ENCODE measurements at regions not wholly inside any gene's neighbourhood (a gene's known extent, or its start where the extent isn't known, plus 50 kb on each side); places are given as distances from the start of the nearest gene placed in this dataset.

DNA sequence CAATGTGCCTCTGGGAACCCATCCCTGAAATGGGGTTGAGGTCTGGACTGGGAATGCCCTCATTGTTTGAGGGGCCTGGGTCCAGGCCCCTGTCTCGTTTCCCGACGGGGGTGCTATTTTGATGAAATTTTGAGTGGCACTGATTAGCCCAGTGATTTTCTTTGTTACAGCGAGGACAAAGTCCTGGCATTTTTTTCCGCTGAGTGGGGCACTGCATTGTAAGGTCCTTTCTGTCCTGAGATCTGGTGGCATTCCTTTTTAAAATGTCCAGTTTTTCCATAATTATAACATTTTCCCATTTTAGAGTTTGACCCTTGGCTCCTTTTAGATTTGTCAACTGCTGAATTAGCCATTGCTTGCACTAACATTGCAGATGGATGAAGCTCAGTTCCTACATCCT is 69.7 kb upstream of the INCENP start:
- Mint-ChIP-seq H3K4me3 (no peak overlapping the region), H3K9me3 (no peaks in the 10 kb centered on the region), H3K36me3 (ENCODE audit: low read depth) (no peaks in the 10 kb centered on the region), H3K4me1 (ENCODE audit: low read depth) (no peaks in the 10 kb centered on the region), H3K27me3 (peaks cover 7% of the 10 kb centered on the region), H3K27ac (no peak overlapping the region)
- intact Hi-C loops (cut with DNase I, micrococcal nuclease), result no loop called here
- no peaks in the 10 kb centered on the region for H3K9me3 ChIP-seq (ENCODE audit: control insufficient read depth in 1 of 2, insufficient read depth in 1 of 2, low read length in 2 of 2)
- POLR2A ChIA-PET, result no interaction called here
- ATAC-seq (ENCODE audit: poor library complexity), result no peak
- TF ChIP-seq, protein P1, sequence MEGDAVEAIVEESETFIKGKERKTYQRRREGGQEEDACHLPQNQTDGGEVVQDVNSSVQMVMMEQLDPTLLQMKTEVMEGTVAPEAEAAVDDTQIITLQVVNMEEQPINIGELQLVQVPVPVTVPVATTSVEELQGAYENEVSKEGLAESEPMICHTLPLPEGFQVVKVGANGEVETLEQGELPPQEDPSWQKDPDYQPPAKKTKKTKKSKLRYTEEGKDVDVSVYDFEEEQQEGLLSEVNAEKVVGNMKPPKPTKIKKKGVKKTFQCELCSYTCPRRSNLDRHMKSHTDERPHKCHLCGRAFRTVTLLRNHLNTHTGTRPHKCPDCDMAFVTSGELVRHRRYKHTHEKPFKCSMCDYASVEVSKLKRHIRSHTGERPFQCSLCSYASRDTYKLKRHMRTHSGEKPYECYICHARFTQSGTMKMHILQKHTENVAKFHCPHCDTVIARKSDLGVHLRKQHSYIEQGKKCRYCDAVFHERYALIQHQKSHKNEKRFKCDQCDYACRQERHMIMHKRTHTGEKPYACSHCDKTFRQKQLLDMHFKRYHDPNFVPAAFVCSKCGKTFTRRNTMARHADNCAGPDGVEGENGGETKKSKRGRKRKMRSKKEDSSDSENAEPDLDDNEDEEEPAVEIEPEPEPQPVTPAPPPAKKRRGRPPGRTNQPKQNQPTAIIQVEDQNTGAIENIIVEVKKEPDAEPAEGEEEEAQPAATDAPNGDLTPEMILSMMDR (IDR thresholded peaks at IDR 0.05), result no peak
- no peak for DNase-seq
- H3K27ac ChIP-seq (ENCODE audit: low read depth in 1 of 2, low read length in 2 of 2), result no peak overlapping the region
- H3K4me1 ChIP-seq (ENCODE audit: insufficient read depth, low read length), result no peaks in the 10 kb centered on the region
- no peaks in the 10 kb centered on the region for H3K27me3 ChIP-seq (ENCODE audit: control insufficient read depth in 1 of 2, insufficient read depth in 2 of 2, low read length in 2 of 2)
- no peak overlapping the region for H3K4me3 ChIP-seq (ENCODE audit: low read length)
- CTCF ChIA-PET, result interaction anchor here (1.6 to 1.8 kb wide), 3 partner anchors 24 to 155 kb away, joined by 3 to 6 read pairs (median 5); no protein-coding TSS in a partner anchor
- no peaks in the 10 kb centered on the region for H3K36me3 ChIP-seq (ENCODE audit: insufficient read depth, low read length)

DNA sequence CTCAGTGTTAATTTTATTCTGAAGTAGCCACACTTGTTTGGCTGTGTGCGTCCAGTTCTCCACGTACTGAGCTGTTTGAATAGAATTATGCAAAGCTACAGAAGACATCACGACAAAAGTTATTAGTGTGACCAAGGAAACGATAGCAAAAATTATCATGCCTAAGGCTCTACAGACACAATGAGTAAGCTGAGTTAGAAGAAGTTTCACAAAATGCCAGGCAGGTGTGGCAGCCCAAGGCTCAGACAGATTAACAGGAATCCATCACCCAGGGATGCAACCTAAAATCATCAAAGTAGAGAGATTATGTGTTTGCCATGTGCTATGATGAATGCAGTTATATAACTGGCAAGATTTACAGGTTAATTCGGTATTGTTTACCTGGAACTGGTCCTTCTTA is 73.1 kb upstream of the INCENP start:
- DNase-seq (no peak), ATAC-seq (ENCODE audit: poor library complexity) (no peak)
- ChIA-PET POLR2A (interaction anchor here (0.9 to 3.2 kb wide), 2 partner anchors 26 to 83 kb away, joined by 3 to 14 read pairs; partner anchors contain the start of gene FTH1), CTCF (interaction anchor here (1.5 to 2.9 kb wide), 3 partner anchors 17 to 152 kb away, joined by 4 to 12 read pairs (median 5); no protein-coding TSS in a partner anchor)
- Histone ChIP-seq H3K36me3 (ENCODE audit: insufficient read depth, low read length) (no peaks in the 10 kb centered on the region), H3K27me3 (ENCODE audit: control insufficient read depth in 1 of 2, insufficient read depth in 2 of 2, low read length in 2 of 2) (no peaks in the 10 kb centered on the region), H3K4me3 (ENCODE audit: low read length) (no peak overlapping the region), H3K9me3 (ENCODE audit: control insufficient read depth in 1 of 2, insufficient read depth in 1 of 2, low read length in 2 of 2) (no peaks in the 10 kb centered on the region), H3K4me1 (ENCODE audit: insufficient read depth, low read length) (no peaks in the 10 kb centered on the region), H3K27ac (ENCODE audit: low read depth in 1 of 2, low read length in 2 of 2) (no peak overlapping the region)
- no peaks in the 10 kb centered on the region for H3K36me3 Mint-ChIP-seq (ENCODE audit: low read depth)
- TF ChIP-seq, protein P1 (IDR thresholded peaks at IDR 0.05), result no peak
- peaks cover 7% of the 10 kb centered on the region for H3K27me3 Mint-ChIP-seq
- no peaks in the 10 kb centered on the region for H3K4me1 Mint-ChIP-seq (ENCODE audit: low read depth)
- H3K27ac Mint-ChIP-seq, result no peak overlapping the region
- H3K9me3 Mint-ChIP-seq, result no peaks in the 10 kb centered on the region
- intact Hi-C loops (cut with DNase I, micrococcal nuclease), result no loop called here
- H3K4me3 Mint-ChIP-seq, result no peak overlapping the region

GRCh38 chr11:62048100-62048499 is 75.7 kb upstream of the INCENP start:
- POLR2A ChIA-PET, result interaction anchor here (1.5 kb wide), 1 partner anchor 23 kb away, joined by 5 read pairs; no protein-coding TSS in a partner anchor
- no peak overlapping the region for H3K27ac Mint-ChIP-seq

More at GRCh38 chr11:62048100-62048499, 75.7 kb upstream of the INCENP start:
- no peaks in the 10 kb centered on the region for H3K9me3 Mint-ChIP-seq
- Histone ChIP-seq H3K27ac (ENCODE audit: low read depth in 1 of 2, low read length in 2 of 2) (no peak overlapping the region), H3K4me1 (ENCODE audit: insufficient read depth, low read length) (no peaks in the 10 kb centered on the region), H3K4me3 (ENCODE audit: low read length) (no peak overlapping the region), H3K9me3 (ENCODE audit: control insufficient read depth in 1 of 2, insufficient read depth in 1 of 2, low read length in 2 of 2) (no peaks in the 10 kb centered on the region), H3K27me3 (ENCODE audit: control insufficient read depth in 1 of 2, insufficient read depth in 2 of 2, low read length in 2 of 2) (no peaks in the 10 kb centered on the region), H3K36me3 (ENCODE audit: insufficient read depth, low read length) (no peaks in the 10 kb centered on the region)
- ATAC-seq (ENCODE audit: poor library complexity) (no peak), DNase-seq (no peak)
- H3K4me3 Mint-ChIP-seq, result no peak overlapping the region
- CTCF ChIA-PET, result no interaction called here
- intact Hi-C loops (cut with DNase I, micrococcal nuclease), result no loop called here
- H3K4me1 Mint-ChIP-seq (ENCODE audit: low read depth), result no peaks in the 10 kb centered on the region
- H3K27me3 Mint-ChIP-seq, result peaks cover 5% of the 10 kb centered on the region
- no peaks in the 10 kb centered on the region for H3K36me3 Mint-ChIP-seq (ENCODE audit: low read depth)
- TF ChIP-seq, protein P1 (IDR thresholded peaks at IDR 0.05), result no peak
